SJSA1 (cell line): ENCODE measurements at regions not wholly inside any gene's neighbourhood (a gene's known extent, or its start where the extent isn't known, plus 50 kb on each side); places are given as distances from the start of the nearest gene placed in this dataset.

Experiments
- DNase-seq, 2 experiments: peaks; one replicate each; pipeline ENCODE4 v3.0.0-alpha.2; 2015 to 2020; ENCODE audit warnings: low spot score in 2 of 2, low read depth in 1 of 2
- H3K27ac ChIP-seq: fragments of 250-450 bp; sonication (Bioruptor Pico); 2 replicates; pipeline ENCODE4 v1.5.1; 2020; ENCODE audit warnings: mild to moderate bottlenecking, moderate library complexity
- H3K27me3 ChIP-seq: fragments of 250-450 bp; sonication (Bioruptor Pico); replicated peaks from 2 replicates; pipeline ENCODE4 v1.5.1; 2020; ENCODE audit warnings: mild to moderate bottlenecking, moderate library complexity
- H3K36me3 ChIP-seq: fragments of 250-450 bp; sonication (Bioruptor Pico); 2 replicates; pipeline ENCODE4 v1.5.1; 2020; ENCODE audit warnings: mild to moderate bottlenecking
- H3K4me1 ChIP-seq: fragments of 250-450 bp; sonication (Bioruptor Pico); replicated peaks from 2 replicates; pipeline ENCODE4 v1.6.1; 2021; ENCODE audit warnings: mild to moderate bottlenecking
- H3K4me3 ChIP-seq: fragments of 250-450 bp; sonication (Bioruptor Pico); 2 replicates; pipeline ENCODE4 v1.5.1; 2020; ENCODE audit warnings: mild to moderate bottlenecking
- H3K9me3 ChIP-seq: fragments of 250-450 bp; sonication (Bioruptor Pico); replicated peaks from 2 replicates; pipeline ENCODE4 v1.5.1; 2020; ENCODE audit warnings: mild to moderate bottlenecking

DNA sequence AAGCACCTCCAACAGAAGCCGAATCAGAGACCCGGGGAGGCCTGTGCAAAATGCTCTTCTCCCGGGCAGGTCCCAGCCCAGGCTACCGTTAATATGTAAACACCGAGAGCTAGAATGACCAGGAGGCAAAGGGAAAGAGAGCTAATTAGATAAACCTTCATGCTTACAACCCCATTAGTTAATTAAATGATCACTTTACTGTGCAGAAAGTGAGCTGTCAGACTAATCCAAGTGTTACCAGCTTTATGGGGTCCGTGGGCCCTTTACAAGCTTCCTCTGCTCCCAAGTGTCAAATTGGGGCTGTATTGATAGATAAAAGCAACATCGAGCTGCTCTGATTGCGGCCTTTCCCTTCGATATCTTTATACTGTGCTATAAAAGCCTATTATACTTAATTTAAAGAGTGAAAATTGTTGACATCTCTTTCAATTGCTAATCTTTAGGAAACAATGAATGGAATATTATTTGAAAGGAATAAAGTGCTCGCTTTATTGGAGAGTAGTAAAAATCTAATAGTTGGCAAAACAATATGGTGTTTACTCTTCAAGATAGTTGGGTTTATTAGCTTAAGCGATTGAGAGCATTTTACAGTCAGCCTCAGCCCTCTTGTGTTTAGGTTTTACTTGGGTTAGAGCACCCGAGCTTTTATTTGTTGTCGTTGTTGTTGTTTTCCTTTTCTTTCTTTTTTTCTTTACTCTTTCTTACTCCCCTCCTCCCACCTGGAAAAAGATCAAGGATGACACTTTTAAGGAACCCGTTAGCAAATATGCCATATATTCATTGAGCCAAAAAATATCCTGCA is 189.3 kb upstream of the GPR12 start:
- no peaks in the 10 kb centered on the region for H3K9me3 ChIP-seq
- H3K36me3 ChIP-seq, result no peaks in the 10 kb centered on the region
- no peaks in the 10 kb centered on the region for H3K4me1 ChIP-seq
- no peak overlapping the region for H3K4me3 ChIP-seq
- no peak for DNase-seq
- H3K27ac ChIP-seq, result no peak overlapping the region
- H3K27me3 ChIP-seq, result no peaks in the 10 kb centered on the region

DNA sequence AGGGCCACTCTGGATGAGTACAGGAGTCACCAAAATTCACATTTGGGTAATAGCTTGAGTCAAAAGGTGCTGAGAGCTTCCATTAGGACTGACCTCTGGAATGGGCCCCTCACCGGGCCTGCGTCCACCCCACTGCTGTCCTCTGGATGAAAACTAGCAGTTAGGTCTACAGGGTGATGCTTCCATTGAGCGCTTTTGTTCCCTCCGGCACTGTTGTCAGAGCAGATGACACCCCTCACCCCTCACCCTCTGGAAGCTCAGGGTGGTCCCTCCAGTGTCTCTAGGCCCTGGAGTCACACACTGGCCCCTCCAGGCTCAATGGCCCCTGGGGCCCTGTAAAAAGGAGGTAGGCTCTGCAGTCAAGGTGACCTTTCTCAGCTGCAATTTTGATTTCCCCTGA is 187.8 kb upstream of the GPR12 start:
- Histone ChIP-seq H3K4me3 (no peak overlapping the region), H3K27me3 (no peaks in the 10 kb centered on the region), H3K27ac (no peak overlapping the region), H3K9me3 (no peaks in the 10 kb centered on the region), H3K4me1 (no peaks in the 10 kb centered on the region), H3K36me3 (no peaks in the 10 kb centered on the region)
- DNase-seq, result no peak

DNA sequence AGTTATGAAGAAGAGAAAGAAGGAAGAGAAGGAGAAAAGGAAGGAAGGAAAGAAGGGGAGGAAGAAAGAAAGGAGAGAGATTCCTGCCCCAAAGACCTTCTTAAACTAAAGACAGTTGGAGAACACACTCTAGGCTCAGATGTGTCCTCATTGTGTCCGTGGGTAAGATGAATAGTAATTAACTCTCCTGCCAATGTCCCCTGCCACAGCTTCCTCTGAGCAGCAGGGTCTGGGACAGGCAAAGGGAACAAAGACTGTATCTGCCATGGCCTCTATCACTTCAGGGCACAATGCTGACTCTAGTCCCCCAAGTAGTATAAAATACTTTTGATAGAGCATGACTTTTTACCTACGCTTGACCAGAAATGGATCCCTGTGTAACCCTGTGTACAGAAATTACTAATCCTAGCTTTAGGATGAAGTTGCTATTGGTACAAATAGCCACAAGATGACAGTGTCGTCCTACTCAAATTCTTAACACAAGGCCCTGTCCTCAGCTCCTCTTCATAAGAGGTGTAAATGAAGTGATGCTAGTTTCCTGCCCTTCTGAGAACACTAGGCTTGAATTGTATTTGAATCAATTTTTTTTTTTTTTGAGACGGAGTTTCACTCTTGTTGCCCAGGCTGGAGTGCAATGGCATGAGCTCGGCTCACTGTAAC is 186.2 kb upstream of the GPR12 start:
- no peaks in the 10 kb centered on the region for H3K36me3 ChIP-seq
- no peak overlapping the region for H3K4me3 ChIP-seq
- no peak overlapping the region for H3K27ac ChIP-seq
- no peaks in the 10 kb centered on the region for H3K27me3 ChIP-seq
- DNase-seq, result peak in 1 of 2 experiments; percentile 6
- H3K9me3 ChIP-seq, result no peaks in the 10 kb centered on the region
- H3K4me1 ChIP-seq, result no peaks in the 10 kb centered on the region

DNA sequence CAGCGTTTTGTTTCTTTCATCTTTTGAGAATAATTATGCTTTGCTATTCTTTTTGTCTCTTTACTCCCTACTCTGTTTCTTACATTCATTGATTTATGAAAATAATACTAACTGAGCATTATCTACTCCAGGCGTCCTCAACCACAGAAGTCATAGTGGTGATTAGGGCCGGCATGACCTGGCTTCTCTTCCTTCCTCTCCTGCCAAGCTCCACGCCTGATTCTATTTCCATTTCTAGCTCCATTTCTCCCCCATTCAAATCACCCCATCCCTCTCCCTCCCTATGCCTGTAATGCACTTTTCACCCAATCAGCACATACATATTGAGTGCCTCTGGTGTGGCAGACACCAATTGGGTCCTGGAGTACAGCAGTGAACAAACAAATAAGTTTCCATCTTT is 183.2 kb upstream of the GPR12 start:
- no peak for DNase-seq
- no peak overlapping the region for H3K4me3 ChIP-seq

DNA sequence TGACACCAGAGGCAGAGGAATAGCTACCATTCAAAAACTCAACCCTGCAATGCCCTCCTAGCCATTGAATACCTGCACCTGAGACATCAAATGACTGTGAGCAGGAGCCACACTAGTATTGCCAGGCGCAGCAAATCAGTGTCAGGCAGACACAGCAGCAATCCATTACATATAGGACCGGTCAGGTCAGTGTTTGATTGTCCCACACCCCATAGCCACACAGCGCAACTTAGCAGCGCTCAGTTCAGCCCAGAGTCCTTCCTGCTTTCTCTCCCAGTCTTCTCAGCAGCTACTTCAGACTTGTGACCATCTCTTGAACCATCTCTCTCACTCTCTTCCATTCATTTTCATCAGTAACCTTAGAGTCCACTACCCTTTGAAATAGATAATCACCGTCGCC is 181.6 kb upstream of the GPR12 start:
- Histone ChIP-seq H3K27me3 (no peaks in the 10 kb centered on the region; the same call in 1 of the 2 replicates), H3K4me1 (no peaks in the 10 kb centered on the region)

More for the DNA sequence above, 183.2 kb upstream of the GPR12 start:
- Histone ChIP-seq H3K9me3 (no peaks in the 10 kb centered on the region), H3K36me3 (no peaks in the 10 kb centered on the region), H3K4me1 (no peaks in the 10 kb centered on the region), H3K27ac (no peak overlapping the region), H3K27me3 (no peaks in the 10 kb centered on the region; the same call in 1 of the 2 replicates)

DNA sequence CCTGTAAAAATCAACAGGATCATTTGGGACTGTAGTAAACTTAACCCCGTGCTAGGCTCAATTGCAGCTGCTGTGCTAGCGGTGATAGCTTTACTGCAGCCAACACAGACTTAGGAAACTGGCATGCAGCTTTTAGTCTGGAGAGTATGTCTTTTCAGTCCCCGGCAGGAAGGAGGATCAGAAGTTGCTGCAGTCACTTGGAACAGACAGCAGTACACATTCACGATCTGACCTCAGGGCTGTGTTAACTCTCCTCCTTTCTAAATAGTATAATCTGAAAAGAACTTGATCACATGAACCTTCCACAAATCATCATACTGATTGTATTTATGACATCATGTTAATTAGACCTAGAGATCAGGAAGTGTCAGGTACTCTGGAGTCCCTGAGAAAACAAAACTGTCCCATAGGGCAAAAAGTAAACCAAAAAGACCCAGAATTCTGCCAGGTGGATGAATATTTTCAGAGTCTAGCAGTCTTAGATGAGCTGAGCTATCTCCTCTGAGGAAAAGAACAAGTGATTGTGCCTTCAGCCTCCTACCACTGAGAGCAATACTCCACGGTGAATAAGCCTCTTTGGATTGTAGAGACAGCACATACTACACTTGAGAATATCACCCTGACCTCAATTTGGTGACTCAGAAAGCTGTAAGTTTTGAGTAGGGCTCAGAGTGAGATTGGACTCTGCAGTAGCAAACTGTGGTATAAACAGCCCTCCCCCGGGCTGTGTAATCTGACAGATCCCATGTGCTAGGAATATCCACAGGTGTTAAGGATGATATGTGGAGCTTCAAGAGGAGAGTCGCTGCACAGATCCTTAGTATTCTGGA is 181.0 kb upstream of the GPR12 start:
- H3K4me1 ChIP-seq, result no peaks in the 10 kb centered on the region
- no peak overlapping the region for H3K27ac ChIP-seq
- H3K4me3 ChIP-seq, result no peak overlapping the region

More for the DNA sequence above, 181.6 kb upstream of the GPR12 start:
- DNase-seq, result no peak
- no peaks in the 10 kb centered on the region for H3K36me3 ChIP-seq
- no peak overlapping the region for H3K4me3 ChIP-seq
- H3K27ac ChIP-seq, result no peak overlapping the region
- H3K9me3 ChIP-seq, result no peaks in the 10 kb centered on the region

DNA sequence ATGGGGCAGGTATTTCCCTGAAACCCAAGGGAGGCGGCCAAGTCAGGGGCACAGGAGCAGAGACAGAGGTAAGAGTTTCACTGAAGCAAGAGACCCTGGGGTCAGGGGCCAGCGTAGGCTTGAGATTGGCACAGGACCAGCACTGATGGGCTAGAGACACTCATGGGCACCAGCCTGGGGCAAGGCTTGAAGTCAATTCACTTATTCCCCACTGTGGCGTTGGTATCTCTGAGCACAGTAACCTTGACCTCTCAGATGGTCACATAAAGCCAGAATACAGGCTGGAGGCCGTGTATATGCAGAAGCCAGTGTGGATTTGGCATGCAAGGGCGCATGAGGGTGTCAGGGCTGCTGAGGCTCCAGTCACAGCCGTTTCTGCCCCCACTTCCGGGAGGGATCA is 173.5 kb upstream of the GPR12 start:
- H3K27ac ChIP-seq, result no peak overlapping the region
- H3K4me1 ChIP-seq, result no peaks in the 10 kb centered on the region
- no peaks in the 10 kb centered on the region for H3K27me3 ChIP-seq
- no peaks in the 10 kb centered on the region for H3K9me3 ChIP-seq
- peak in 1 of 2 experiments; percentile 11 for DNase-seq
- no peaks in the 10 kb centered on the region for H3K36me3 ChIP-seq
- H3K4me3 ChIP-seq, result no peak overlapping the region

More for the DNA sequence above, 181.0 kb upstream of the GPR12 start:
- Histone ChIP-seq H3K36me3 (no peaks in the 10 kb centered on the region), H3K27me3 (no peaks in the 10 kb centered on the region; the same call in 1 of the 2 replicates), H3K9me3 (no peaks in the 10 kb centered on the region)
- no peak for DNase-seq

DNA sequence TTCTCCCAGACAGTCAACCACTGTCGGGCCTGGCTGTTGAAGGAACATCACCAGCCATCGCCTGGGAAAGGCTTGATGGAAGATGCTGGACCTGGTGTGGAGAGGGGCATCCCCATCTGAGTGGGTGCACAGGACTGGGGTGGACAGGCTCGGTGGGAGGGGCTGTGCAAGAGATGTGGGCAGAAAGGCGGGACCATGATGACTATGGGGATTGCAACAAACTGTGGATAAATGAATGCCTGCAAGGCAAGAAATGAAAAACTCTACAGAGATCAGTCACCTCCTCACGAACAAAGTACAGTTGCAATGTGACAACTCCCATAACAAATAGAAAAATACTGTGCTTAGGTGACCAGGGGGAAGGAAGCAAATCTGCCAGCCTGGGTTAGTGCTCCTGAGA is 171.9 kb upstream of the GPR12 start:
- no peaks in the 10 kb centered on the region for H3K4me1 ChIP-seq
- no peak for DNase-seq
- no peaks in the 10 kb centered on the region for H3K36me3 ChIP-seq
- H3K27me3 ChIP-seq, result no peaks in the 10 kb centered on the region; the same call in 1 of the 2 replicates
- H3K27ac ChIP-seq, result no peak overlapping the region
- no peaks in the 10 kb centered on the region for H3K9me3 ChIP-seq
- H3K4me3 ChIP-seq, result no peak overlapping the region

DNA sequence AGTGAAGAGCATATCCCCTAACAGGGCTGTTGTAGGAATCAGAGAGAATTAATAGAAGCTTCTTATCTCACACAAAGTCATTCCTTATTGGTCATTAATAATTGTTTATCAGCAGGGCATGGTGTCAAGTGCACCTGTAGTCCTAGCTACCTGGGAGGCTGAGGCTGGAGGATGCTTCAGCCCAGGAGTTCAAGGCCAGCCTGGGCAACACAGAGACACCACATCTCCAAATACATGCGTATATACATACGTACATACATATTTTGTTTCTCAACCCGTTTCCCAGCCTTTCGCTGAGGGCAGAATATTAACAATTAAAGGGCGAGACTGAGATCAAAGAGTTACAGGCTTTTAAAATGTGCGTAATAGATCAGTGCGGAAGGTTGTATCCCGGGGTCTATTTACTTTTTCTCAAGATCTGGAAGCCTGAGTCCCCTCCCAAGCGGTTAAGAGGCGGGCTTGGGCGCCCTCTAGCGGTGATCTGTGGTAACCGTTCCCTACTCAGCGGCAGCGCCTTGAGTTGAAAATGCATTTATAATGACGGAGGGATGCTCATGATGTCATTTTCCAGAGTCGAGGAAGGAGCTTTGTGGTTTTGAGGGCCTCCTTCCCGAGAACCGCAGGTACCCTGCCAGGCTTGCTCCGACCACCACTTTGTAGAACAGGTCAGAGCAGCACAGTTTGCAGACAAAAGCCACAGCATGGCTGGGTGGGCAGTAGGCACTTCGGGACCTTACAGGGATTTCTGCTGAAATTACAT is 169.6 kb upstream of the GPR12 start:
- H3K4me3 ChIP-seq, result no peak overlapping the region
- H3K36me3 ChIP-seq, result no peaks in the 10 kb centered on the region
- H3K27ac ChIP-seq, result no peak overlapping the region
- H3K9me3 ChIP-seq, result no peaks in the 10 kb centered on the region
- DNase-seq, result peak; percentile 48 to 58
- no peaks in the 10 kb centered on the region; the same call in 1 of the 2 replicates for H3K27me3 ChIP-seq
- no peaks in the 10 kb centered on the region for H3K4me1 ChIP-seq

DNA sequence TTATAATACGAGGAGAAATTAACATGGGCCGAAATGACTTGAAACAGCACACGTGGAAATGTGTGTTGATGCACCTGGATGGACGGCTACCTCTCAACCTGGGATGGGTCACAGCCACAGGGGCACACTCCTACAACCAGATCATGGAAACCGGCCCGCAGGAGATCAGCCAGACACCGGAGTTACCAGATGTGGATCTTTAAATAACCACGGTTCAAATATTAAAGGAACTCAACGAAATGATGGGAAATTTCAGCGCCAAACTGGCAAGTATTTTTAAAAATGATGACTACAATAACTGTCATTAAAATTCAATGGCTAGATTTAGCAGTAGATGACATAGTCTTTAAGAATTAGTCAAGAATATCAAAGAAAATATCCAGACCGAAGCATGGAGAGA is 166.9 kb upstream of the GPR12 start:
- Histone ChIP-seq H3K4me3 (no peak overlapping the region), H3K27ac (no peak overlapping the region), H3K9me3 (no peaks in the 10 kb centered on the region), H3K27me3 (no peaks in the 10 kb centered on the region; the same call in 1 of the 2 replicates), H3K36me3 (no peaks in the 10 kb centered on the region), H3K4me1 (no peaks in the 10 kb centered on the region)
- DNase-seq, result peak in 1 of 2 experiments; percentile 8

DNA sequence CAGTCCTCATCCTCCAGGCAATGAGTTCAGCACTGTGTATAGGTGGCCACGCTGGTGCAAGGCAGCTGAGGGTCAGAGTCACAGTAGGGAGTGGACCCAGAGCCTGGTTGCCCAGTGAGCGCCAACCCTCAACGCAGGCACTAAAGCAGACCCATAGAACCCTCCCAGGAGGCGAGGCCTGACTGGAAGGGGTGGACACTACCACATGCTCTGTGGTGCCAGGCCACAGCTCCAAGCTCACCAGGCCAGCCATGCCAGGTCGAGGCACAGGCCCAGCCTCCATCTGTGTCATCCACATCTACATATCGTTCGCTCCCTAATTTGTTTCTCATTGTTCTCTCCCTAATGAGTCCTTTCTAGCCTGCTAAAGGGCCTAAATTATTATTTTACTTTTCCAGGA is 165.8 kb upstream of the GPR12 start:
- Histone ChIP-seq H3K27me3 (no peaks in the 10 kb centered on the region; the same call in 1 of the 2 replicates), H3K36me3 (no peaks in the 10 kb centered on the region), H3K9me3 (no peaks in the 10 kb centered on the region), H3K4me3 (no peak overlapping the region), H3K4me1 (no peaks in the 10 kb centered on the region), H3K27ac (no peak overlapping the region)
- no peak for DNase-seq

DNA sequence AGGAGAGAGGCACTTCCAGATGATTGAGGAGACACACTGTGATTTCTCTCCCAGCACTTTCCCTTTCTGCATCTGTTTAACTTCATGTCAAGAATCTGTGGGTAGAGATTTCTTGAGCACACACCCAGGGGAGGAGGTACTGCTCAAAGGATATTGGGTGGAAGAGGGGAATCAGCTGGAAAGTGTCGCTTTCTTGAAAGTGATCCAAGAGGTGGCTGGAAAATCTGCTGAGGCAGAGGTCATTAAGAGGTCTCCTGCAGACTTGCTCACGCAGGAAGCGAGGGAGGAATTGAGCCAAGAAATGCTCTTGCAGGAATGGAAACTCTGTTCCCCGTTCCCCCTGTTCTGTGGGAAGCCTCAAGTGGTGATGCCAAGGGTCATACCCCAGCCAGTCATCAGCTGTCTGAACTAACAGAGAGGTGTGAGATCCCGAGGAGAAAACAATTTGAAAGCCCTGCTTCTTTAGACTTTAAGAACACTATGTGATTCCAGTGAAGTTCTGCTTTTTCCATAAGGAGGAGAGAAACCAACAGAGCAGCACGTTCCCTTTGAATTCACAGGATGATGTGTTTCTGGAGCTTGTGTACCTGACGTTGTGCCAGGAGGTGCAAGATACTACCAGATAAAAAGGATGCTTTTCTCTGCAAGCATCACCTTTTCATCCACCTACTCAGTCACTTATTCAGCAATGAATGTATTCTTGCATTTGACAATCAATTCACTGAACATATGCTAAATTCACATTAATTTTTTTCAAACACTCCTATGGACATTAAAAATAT is 163.4 kb upstream of the GPR12 start:
- DNase-seq, result no peak
- no peak overlapping the region for H3K4me3 ChIP-seq
- no peak overlapping the region for H3K27ac ChIP-seq
- H3K36me3 ChIP-seq, result no peaks in the 10 kb centered on the region
- H3K27me3 ChIP-seq, result no peaks in the 10 kb centered on the region; the same call in 1 of the 2 replicates
- H3K9me3 ChIP-seq, result no peaks in the 10 kb centered on the region
- no peaks in the 10 kb centered on the region for H3K4me1 ChIP-seq
